ENCODE measurements at regions not wholly inside any gene's neighbourhood (a gene's known extent, or its start where the extent isn't known, plus 50 kb on each side); places are given as distances from the start of the nearest gene placed in this dataset.

- no peak for DNase-seq
Measured at GRCh38 chr1:87791931-87792740, 463.5 kb downstream of the LMO4 start.

- no peak for DNase-seq
Measured at GRCh38 chr1:87794788-87795614, 466.3 kb downstream of the LMO4 start.

- no peak for DNase-seq
Measured at GRCh38 chr1:87795615-87796337, 467.1 kb downstream of the LMO4 start.

GRCh38 chr1:87796471-87796901 lies 467.8 kb downstream of the LMO4 start:
- DNase-seq = no peak

GRCh38 chr1:87799451-87799850 lies 470.8 kb downstream of the LMO4 start:
- DNase-seq = no peak

GRCh38 chr1:87800006-87800405 lies 471.3 kb downstream of the LMO4 start:
- DNase-seq = no peak

- DNase-seq = no peak
Measured at GRCh38 chr1:87803375-87803774, 474.7 kb downstream of the LMO4 start.

- DNase-seq = no peak
Measured at GRCh38 chr1:87804128-87804527, 475.4 kb downstream of the LMO4 start.

- no peak for DNase-seq
Measured at GRCh38 chr1:87805666-87806378, 477.1 kb downstream of the LMO4 start.

GRCh38 chr1:87806379-87807094 lies 477.9 kb downstream of the LMO4 start:
- DNase-seq = no peak

GRCh38 chr1:87810166-87810565 lies 481.5 kb downstream of the LMO4 start:
- no peak for DNase-seq

GRCh38 chr1:87812871-87813577 lies 484.3 kb downstream of the LMO4 start:
- DNase-seq = no peak

GRCh38 chr1:87814573-87814972 lies 485.9 kb downstream of the LMO4 start:
- DNase-seq = no peak

- DNase-seq = no peak
Measured at GRCh38 chr1:87816646-87817045, 488.0 kb downstream of the LMO4 start.

GRCh38 chr1:87820668-87821334 lies 492.1 kb downstream of the LMO4 start:
- no peak for DNase-seq

GRCh38 chr1:87821335-87821697 lies 492.6 kb downstream of the LMO4 start:
- DNase-seq = no peak

GRCh38 chr1:87826681-87827251 lies 498.1 kb downstream of the LMO4 start:
- no peak for DNase-seq

GRCh38 chr1:87829360-87829759 lies 500.7 kb downstream of the LMO4 start:
- no peak for DNase-seq

- no peak for DNase-seq
Measured at GRCh38 chr1:87830432-87830978, 501.8 kb downstream of the LMO4 start.

- DNase-seq = no peak
Measured at GRCh38 chr1:87833166-87833565, 504.5 kb downstream of the LMO4 start.
